GM21360 (cell line): ENCODE measurements at regions not wholly inside any gene's neighbourhood (a gene's known extent, or its start where the extent isn't known, plus 50 kb on each side); places are given as distances from the start of the nearest gene placed in this dataset.
"Not testable (repeated sequence)": the region's sequence is repeated elsewhere in the genome, so short reads cannot be mapped to it uniquely, and the experiment has no call there.

Experiments used
- ATAC-seq: cut with Tn5 transposase; IDR thresholded peaks from one replicate; pipeline ENCODE4 v1.9.1; 2021; ENCODE audit warnings: mild to moderate bottlenecking, moderate library complexity; ENCODE audit not compliant: unreplicated experiment

DNA sequence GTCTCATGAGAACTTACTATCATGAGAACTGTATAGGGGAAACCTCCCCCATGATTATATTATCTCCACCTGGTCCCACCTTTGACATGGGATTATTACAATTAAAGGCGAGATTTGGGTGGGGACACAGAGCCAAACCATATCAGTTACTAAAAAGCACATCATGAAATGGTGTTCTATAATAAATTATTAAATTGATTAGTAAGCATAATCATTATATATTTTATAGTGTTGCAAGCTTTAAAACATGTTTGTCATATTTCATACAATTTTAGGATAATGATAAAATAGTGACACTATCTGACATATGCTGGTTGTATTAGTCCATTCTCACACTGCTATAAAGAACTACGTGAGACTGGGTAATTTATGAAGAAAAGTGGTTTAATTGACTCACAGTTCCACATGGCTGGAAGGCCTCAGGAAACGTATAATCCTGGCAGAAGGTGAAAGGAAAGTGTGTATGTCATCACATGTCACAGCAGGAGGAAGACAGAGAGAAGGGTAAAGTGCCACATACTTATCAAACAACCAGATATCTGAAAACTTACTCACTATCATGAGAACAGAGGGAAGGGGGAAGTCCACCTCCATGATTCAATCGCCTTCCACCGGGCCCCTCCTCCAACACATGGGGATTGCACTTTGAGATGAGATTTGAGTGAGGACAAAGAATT is 539.2 kb upstream of the OLFM3 start:
- ATAC-seq = no peak

DNA sequence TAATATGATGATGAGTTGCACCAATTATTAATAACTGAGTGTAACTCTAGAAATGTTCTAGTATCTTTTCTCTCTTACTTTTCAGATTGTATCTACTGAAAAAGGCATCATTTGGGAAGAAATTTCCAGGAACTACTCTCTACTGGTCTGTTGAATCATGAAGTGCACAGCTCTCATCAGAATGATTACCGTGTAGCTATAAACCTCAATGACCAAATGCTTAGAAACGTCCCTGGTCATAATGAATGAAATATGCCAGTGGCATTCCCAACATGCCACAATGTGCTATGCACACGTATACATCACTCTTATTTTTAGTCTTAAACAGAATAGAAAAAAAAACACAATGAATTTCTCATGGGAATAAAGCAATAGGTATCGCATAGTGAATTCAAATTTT is 534.3 kb upstream of the OLFM3 start:
- ATAC-seq = no peak

DNA sequence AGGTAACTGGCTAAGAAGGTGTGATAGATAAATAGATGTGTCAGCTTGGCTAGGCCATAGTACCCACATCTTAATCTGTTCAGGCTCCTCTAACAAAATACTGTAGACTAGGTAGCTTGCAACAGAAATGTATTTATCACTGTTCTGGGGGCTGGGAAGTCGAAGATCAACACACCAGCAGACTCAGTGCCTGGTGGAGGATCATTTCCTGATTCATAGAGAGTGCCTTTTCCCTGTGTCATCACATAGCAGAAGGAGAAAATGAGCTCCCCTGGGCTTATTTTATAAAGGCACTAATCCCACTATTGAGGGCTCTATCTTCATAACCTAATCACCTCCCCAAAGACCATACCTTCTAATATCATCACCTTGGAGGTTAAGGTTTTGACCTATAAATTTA is 532.7 kb upstream of the OLFM3 start:
- no peak for ATAC-seq

DNA sequence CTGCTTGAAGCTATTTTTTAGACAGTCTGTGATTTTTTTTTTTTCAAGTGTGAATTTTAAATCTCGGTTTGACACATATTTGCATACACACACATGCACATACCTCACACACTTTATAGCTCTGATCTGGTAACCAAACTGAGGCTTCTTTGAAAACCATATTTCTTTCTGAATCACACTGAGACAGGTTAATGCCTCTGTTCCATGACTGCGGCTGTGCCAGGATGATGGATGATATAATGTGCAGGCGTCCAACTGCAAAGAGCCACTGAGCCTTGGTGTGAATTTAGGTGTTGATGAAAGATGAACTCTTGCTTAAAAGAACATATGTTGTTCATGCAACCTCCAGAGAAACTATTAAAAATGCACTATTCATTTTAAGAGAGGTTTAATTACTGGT is 504.0 kb upstream of the OLFM3 start:
- ATAC-seq = no peak

DNA sequence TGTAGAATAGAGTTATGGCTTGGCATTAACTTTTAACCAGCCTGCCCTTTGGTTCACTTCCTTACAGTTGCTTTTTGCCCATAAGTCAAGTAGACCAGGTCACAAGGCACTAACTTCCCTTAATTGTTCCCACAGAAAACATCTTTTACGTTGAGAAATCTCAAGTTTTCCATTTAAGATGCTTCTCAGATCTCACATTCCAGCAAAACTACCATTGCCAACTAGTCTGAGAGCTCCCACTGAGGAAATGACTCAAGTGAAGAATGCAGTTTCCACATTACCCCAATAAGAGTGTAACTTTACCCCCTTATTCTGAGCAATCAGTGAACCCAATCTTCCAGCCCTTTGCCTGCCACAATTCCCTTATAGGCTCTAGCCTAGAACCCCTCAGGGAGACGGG is 502.2 kb upstream of the OLFM3 start:
- ATAC-seq = no peak

DNA sequence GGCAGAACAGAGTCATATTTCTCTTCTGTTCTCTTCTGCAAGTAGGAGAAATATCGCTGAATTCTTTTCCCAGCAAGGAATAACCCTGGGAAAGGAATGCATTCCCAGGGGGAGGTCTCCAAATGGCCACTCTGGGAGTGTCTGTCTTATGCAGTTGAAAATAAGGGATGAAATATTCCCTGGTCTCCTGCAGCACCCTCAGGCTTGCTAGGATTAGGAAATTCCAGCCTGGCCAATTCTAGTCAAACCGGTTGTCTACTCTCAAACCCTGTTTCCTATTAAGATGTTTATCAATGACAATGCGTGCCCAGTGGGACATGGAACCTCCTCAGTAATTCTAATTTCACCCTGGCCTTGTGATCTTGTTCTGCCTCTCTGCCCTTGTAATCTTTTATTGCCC is 501.1 kb upstream of the OLFM3 start:
- not testable (repeated sequence) for ATAC-seq

DNA sequence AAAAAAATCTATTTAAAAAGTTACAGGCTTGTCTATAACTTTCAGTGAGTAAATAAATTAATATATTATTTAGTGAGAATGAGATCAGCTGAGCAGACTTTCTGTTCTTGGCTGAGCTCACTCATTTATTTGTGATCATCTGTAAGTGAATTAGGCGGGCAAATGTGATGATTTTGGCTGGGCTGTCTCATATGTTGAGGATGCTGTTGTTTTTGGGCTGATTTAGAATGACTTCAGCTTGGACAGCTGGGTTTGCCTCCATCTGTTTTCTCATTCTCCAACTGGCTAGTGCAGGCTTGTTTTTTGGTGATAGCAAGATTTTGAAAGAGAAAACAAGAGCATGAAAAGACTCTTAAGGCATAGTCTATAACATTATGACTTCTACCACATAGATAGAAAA is 475.8 kb upstream of the OLFM3 start:
- no peak for ATAC-seq

DNA sequence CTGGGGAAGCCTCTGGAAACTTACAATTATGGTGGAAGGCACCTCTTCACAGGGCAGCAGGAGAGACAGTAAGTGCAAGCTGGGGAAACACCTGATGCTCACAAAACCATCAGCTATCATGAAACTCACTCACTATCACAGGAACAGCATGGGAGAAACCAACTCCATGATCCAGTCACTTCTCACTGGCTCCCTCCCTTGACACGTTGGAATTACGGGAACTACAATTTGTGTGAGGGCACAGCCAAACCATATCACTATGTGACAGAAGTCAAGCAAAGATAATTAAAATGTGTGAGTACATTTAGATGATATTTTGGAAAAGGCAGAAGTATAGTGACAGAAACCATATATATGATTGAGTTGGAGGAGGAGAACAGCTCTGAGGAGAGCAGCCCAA is 474.0 kb upstream of the OLFM3 start:
- no peak for ATAC-seq

DNA sequence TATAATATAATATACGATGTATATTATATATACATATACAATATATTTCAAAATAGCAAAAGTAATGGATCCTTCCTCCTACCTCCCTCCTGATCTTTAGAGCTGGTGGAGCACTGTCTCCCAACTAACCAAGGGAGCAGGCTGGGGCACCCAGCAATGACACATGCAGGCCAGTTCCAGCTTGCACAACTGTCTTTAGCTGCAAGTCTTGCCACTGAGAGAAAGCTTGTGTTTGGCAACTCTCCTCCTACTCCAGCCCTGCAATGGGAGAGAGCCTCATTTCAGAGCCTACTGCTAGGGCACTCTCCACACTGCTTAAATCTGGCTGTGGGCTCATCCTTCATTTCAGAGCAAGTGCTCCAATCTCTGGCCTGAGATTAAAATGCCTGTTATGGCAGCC is 469.8 kb upstream of the OLFM3 start:
- no peak for ATAC-seq

DNA sequence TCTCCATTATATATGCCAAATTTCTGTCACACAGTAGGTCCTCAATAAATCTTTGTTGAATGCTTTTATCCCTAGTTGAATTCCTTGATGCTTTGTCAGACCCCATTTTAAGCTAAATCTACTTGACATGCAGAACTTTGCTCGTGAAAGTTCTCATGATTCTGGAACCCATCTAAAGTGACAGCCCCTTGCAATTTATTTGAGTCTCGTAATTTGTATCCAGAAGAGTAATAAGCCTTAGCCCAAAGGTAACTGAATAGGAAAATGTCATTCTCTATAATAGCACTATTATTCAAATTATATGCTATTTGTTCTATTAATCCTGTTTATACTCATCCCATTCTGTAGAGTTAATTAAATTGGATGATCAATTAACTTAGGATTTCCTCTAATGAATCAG is 466.6 kb upstream of the OLFM3 start:
- ATAC-seq = no peak

DNA sequence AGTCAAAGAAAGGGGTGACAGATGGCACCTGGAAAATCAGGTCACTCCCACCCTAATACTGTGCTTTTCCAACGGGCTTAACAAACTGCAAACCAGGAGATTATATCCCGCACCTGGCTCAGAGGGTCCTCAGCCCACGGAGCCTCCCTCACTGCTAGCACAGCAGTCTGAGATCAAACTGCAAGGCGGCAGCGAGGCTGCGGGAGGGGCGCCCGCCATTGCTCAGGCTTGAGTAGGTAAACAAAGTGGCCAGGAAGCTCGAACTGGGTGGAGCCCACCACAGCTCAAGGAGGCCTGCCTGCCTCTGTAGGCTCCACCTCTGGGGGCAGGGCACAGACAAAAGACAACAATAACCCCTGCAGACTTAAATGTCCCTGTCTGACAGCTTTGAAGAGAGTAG is 445.6 kb upstream of the OLFM3 start:
- ATAC-seq = not testable (repeated sequence)

DNA sequence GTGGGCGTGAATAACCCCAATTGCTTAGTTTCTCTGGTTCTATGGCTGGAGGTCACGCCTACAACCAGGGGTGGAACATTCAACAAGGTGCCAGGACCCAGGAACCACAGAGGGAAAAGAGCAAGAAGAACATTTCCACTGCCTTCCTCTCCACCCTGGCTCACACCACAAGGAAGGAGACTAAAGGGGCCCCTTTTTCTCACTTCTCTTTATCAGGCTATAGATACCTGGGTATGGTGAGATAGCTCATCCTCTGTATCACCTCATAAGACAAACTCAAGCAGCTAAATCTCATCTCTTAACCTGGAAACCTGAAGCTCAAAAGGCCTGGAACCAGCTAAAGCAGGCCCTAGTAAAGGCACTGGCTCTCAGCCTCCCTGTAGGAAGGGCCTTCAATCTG is 438.8 kb upstream of the OLFM3 start:
- ATAC-seq = peak; percentile 67

DNA sequence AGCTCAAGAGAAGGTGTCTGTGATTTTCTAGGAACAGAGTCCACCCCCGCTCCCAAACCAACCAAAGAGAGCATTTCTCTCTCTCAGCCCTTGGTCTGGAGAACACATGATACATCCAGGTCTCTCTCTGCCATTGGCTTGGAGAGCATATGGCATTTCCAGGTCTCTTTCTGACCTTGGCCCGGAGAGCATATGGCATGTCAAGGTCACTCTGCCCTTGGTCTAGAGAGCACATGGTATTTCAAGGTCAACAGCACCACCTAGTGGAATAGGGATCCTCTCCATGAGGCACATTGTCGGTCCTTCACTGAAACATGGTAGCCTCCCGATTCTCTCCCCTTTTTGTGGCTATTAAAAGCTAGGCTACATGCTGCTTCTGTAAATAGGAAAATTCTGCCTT is 437.7 kb upstream of the OLFM3 start:
- no peak for ATAC-seq

DNA sequence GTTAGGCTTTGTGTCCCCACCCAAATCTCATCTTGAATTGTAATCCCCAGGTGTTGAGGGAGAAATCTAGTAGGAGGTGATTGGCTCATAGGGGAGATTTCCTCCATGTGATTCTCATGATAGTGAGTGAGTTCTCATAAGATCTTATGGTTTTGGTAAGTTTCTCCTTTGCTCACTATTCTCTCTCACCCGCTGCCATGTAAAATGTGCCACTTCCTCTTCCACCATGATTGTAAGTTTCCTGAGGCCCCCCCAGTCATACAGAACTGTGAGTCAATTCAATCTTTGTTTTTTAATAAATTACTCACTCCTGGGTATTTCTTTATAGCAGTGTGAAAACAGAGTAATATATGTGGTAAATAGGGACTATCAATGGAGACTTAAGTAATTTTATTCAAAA is 434.5 kb upstream of the OLFM3 start:
- no peak for ATAC-seq

DNA sequence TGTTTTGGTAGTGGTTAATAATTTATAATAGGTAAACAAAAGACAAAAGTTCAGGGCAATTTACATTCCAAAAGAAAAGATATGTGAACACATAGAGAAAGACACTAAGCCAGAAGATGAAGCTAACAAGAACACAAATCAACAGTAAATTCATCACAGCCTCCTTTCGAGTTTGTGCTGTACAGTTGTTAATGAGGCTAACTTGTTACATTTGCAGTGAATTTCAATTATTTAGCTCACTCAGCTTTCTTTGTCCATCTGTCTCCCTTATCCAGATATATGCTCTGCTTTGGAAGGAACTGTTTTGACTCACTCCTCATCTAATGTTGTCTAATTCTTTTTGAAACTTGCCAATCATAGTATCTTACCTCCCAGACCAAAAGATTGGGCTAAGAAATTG is 423.3 kb upstream of the OLFM3 start:
- no peak for ATAC-seq
